ENCODE measurements at regions not wholly inside any gene's neighbourhood (a gene's known extent, or its start where the extent isn't known, plus 50 kb on each side); places are given as distances from the start of the nearest gene placed in this dataset.
"Not testable (repeated sequence)": the region's sequence is repeated elsewhere in the genome, so short reads cannot be mapped to it uniquely, and the experiment has no call there.

DNA sequence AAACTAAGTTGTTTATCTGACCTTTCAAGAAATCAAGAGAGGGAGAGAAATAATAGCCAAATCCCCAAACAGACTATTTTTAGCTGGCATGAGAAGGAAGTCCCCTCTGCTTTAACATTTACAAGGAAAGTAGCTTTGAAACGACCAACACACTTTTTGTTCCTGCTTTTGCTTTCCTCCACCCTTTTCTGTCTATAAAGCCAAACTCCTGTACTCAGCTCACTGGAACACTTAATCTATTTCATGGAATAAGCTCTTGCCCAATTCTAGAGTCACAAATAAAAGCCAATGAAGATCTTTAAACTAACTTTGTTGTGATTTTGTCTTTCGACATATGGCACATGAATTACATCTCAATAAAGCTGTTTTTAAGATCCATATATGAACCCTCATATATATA is 86.8 kb upstream of the CCDC71L start:
- no peak for DNase-seq (ENCODE audit: low read depth in 2 of 3, low spot score in 1 of 3)

DNA sequence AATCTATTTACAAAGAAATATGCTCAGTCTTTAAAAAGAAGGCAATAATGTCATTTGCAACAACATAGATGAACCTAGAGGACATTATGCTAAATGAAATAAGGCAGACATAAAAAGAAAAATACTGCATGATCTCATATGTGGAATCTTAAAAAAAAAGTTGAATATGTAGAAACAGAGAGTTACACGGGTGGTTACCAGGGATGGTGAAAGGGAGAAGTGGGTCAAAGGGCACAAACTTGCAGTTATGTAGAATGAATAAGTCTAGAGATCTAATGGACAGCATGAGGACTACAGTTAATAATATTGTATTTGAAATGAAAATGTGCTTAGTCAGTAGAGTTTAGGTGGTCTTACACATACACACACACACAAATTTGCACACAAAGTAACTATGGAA is 88.2 kb upstream of the CCDC71L start:
- no peak for DNase-seq (ENCODE audit: low read depth in 2 of 3, low spot score in 1 of 3)

DNA sequence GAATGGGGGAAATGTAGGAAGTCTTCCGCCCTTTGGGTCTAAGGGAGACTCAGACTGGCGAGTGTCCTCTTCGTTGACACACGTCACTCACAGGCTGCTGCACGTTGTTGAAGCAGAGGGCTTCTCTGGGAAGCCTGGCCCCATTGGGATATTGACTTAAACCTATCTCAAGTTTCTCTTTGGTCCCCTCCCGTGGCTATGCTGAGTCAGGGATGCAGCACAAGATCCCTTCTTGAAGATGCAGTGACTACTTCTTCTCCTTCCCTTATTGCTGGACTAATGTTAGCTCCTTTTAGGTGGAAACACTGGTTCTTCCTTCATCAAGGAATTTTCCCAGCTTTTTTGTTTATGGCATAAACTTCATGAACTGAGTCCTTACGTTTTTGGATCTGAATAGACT is 89.8 kb upstream of the CCDC71L start:
- no peak for DNase-seq (ENCODE audit: low read depth in 2 of 3, low spot score in 1 of 3)

DNA sequence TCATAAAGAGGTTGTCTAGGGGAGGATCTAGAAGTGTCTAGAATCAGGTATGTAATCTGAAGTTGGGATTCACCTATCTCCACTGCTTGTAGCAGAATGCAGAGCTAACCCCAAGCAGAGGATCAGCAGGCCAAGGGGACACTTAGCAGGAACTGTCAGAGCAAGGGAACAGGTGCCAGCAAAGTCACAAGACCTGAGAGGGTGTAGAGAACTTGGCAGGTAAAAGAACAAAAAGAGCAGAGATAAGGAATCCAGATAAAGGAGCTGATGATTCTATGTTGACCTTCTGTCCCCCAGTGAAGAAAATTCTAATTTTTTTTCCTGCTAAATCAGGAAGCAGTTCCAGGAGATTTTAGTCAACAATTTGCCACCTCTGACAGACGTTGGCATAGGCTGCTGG is 91.4 kb upstream of the CCDC71L start:
- DNase-seq (ENCODE audit: low read depth in 2 of 3, low spot score in 1 of 3) = no peak

DNA sequence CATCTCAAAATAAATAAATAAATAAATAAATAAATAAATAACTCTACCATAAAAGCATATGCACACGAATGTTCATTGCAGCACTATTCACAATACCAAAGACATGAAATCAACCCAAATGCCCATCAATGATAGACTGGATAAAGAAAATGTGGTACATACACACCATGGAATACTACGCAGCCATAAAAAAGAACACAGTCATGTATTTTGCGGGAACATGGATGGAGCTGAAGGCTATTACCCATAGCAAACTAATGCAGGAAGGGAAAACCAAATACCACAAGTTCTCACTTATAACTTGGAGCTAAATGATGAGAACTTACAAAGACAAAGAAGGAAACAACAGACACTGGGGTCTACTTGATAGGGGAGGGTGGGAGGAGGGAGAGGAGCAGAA is 94.1 kb upstream of the CCDC71L start:
- DNase-seq (ENCODE audit: low read depth in 2 of 3, low spot score in 1 of 3) = not testable (repeated sequence)

DNA sequence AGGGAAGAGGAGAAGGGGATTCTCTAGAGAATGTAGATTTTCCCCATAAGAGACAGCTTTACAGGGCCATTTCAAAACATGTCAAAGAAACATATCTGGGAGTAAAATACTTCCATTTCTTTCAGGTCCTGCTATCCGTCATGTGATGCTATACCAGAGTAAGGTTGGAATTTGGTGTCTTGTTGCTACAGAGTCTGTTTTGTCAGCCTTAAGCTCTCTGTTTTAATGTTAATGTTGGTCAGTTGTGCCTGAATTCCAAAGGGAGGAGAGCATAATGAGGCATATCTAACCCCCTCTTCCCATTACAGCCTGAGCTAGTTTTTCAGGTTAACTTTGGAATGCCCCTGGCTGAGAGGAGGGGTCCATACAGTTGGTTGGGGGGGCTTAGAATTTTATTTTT is 94.7 kb upstream of the CCDC71L start:
- no peak for DNase-seq (ENCODE audit: low read depth in 2 of 3, low spot score in 1 of 3)

DNA sequence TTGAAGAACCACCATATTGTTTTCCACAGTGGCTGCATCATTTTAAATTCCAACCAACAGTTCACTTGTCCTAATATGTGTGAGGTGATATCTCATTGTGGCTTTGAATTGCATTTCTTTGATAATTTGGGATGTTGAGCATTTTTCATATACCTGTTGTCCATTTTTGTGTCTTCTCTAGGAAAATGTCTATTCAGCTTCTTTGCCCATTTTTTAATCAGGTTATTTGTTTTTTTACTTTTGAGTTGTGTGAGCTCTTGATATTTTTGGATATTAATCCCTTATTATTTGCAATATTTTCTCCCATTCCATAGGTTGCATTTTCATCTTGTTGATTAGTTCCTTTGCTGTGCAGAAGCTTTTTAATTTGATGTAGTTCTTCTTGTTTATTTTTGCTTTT is 95.1 kb upstream of the CCDC71L start:
- no peak for DNase-seq (ENCODE audit: low read depth in 2 of 3, low spot score in 1 of 3)

DNA sequence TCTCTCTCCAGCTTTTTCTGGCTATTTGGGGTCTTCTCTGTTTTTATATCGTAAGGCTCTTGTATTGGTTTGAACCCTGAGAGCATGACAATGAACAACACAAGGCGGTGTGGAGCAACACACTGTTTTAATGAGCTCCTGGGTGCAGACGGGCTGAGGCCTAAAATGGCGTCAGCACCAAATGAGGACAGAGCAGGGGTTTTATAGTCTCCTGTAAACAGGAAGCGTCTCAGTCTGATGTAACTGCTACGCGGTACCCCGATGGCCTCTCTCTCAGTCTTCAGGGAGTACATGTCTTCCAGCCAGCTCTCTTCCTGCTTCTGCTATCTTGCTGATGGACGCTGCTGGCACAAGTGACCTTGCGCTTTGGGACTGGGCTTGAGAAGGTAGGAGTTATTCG is 95.9 kb upstream of the CCDC71L start:
- no peak for DNase-seq (ENCODE audit: low read depth in 2 of 3, low spot score in 1 of 3)

DNA sequence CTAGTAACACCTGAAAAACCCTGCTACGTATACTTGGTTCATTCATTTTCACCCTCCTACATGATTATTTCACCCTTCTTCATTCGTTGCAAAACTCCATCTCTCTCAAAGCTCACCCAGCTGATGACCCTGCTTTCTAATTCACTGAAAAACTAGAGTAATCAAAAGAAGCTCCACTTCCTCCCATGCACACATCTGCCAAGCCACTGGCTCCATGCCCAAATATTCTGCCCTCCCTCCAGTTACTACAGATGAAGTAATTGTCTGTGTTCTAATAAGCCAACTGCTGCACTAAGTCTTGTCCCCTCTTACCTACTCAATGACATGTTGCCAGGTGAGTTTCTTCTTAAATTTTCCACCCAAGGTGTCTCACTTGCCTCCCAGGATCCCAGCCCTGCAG is 96.9 kb upstream of the CCDC71L start:
- no peak for DNase-seq (ENCODE audit: low read depth in 2 of 3, low spot score in 1 of 3)

DNA sequence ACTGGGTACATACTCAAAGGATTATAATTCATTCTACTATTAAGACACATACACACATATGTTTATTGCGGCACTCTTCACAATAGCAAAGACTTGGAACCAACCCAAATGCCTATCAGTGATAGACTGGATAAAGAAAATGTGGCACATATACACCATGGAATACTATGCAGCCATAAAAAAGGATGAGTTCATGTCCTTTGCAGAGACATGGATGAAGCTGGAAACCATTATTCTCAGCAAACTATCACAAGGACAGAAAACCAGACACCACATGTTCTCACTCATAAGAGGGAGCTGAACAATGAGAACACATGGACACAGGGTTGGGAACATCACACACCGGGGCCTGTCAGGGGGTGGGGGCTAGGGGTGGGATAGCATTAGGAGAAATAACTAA is 101.9 kb upstream of the CCDC71L start:
- DNase-seq (ENCODE audit: low read depth in 2 of 3, low spot score in 1 of 3) = not testable (repeated sequence)

DNA sequence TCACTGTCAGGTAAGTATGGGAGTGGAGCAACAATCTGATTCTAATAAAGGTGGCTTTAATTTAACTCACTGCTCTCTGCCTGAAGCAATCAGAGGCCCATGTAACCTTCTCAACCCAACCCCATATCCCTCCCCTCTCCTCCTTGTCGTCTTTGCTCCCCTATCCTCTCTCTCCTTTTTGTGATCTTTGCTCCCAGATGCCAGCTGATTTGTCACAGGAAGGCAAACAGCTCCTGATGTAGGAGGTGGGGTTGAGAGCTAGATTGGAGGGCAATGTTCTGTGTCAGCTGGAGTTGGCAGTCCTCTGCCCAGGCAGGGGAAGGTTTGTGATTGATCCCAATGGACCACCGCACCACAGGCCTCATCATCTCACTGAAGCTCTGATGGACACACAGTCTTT is 101.4 kb upstream of the PIK3CG start:
- no peak for DNase-seq (ENCODE audit: low read depth in 2 of 3, low spot score in 1 of 3)

DNA sequence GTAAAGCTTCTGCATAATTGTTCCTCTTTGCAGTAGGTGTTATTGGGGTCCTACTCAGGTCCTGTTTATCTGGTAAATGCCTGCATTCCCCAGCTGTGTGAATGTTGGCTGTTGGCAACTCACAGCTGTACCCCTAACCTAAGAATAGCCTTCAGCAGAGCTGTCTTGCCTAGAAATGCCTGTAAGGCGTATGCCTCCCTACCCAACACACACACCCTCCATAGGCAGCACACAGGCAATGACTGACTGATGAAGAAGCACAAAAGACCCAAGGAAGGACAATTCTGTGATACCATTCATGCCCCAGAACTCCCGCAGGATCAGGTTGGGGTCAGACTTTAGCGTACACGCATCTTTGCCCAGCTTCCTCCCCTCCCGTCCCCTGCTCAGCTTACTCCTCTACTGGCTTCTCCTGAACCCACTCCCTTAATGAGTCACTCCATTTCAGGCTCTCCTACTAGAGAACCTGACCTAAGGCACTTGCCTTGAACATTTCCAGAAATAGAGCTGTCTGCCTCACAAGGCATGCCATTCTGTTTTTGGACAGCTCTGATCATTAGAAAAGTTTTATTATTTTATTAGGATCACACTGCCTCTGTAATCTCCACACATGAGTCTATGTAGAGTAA is 99.2 kb upstream of the PIK3CG start:
- no peak for DNase-seq (ENCODE audit: low read depth in 2 of 3, low spot score in 1 of 3)

DNA sequence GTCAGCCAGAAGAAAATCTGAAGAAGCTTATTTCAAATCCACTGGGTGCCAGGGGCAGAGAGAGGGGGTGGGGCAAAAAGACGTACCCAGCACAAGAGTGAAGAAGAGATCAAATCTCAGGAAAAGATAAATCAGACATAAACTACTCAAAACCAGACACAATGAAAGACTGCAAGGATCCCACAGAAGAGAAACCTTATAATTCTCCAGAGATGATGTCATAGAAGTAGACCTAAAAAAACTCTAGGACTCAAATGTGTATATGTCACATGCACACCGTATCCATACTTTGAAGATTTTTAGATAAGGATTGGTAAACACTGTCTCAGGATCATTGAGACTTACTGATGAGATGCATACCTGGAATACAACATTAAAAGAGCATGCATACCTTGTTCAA is 98.5 kb upstream of the PIK3CG start:
- no peak for DNase-seq (ENCODE audit: low read depth in 2 of 3, low spot score in 1 of 3)

DNA sequence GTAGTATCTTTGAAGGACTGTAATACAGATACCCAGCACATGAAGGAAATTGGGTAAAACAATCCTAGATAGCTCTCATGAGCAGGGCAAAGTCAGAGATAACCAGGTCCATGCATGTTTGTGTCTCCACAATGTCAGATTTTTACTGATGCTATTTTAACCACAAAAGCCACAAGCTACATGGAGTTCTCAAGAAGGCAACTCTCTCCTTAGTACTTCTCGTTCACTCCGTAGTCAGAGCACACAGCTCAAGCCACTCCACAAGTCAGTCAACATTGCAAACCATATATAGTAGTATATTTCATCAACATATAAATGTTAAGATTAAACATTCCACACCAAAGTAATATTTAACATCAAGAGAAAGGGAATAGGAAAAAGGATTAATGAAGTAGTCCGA is 98.0 kb upstream of the PIK3CG start:
- no peak for DNase-seq (ENCODE audit: low read depth in 2 of 3, low spot score in 1 of 3)

DNA sequence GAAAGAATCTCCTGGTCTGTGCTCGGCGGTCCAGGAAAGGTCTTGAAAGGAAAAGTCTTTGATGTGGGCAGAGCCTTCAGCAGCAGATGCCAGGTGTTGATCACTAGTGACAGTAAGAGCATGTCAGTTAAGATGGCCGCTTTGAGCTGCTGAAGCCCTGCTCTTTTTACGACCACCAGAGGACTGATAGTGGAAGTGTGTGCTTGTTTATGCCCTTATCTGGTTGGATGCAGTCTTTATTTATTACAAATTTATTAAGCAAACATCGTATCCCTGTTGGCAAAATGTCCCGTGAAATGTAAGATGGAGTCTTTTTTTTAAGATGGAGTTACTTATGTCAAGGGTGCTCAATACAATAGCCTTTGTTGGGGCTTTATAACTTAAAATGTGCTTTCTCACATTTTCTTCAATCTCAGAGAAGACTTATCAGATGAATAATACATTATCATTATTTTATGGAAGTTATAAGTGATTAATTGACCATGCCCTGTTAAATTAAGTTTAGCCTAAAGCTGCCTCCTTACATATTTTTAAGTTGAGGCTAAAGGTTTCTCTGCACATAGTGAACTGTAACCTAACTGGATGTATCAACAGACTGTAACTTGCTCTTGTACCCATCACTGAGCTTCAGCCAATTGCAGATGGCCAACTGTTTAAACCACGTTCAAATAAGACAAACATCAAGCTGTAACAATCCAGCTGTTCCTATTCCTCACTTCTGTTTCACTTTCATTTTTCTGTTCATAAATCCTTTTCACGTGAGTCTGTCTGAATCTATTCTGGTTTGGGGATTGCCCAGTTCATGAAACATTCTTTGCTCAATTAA is 97.4 kb upstream of the PIK3CG start:
- DNase-seq (ENCODE audit: low read depth in 2 of 3, low spot score in 1 of 3) = no peak

DNA sequence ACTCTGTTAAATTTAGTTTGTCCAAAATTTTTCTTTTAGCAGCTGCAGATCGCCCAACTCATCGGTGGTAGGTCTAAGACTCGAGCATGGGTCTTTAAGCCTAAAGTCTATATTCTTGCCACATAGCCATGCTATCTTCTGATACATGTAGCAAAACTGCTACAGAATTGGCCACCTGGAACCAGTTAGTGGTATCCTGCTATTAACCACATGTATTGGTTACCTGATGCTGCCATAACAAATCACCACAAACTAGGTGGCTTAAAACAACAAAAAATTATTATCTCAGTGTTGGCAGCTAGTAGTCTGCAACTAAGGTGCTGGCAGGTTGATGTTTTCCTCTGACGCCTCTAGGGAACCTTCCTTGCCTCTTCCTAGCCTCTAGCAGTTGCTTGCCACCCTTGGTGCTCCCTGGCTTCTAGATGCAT is 96.7 kb upstream of the PIK3CG start:
- DNase-seq (ENCODE audit: low read depth in 2 of 3, low spot score in 1 of 3) = no peak

DNA sequence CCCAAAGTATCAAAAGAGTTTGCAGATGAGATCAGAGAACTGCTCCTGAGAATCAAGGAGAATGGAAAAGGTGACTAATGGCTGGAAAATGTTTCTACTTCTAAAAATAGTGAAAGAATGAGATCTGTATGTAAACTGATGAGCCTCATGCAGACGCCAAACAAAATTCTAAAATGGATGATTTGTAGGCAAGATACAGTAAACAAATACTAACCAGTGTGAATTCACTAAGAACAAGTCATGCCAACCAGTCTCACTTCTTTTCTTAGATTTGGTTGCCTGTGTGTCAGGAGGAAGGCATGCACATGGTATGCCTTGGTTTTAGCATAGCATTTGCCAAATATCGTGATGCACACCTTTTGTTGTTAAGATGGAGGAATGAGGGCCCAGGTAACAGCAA is 94.9 kb upstream of the PIK3CG start:
- DNase-seq (ENCODE audit: low read depth in 2 of 3, low spot score in 1 of 3) = no peak

DNA sequence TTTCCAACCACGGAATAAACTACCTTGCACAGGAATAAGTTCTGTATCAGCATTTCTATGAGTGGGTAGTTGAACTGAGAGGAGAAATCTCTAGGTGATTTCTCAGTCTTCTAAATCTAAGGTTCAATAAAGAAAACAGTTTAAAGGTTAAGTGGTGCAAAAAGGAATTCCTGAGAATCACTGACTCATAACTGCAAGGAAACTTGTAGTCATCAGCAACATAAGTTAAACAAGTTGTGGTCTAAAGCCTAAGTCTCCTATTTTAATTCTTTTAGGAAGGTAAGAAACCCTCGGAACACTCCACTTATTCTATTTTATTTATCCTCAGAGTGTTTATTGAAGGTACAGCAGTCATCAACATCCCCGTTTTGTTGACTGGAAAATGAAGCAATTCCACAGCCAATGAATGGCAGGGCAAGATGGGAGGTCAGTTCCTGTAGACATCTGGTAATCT is 92.4 kb upstream of the PIK3CG start:
- DNase-seq (ENCODE audit: low read depth in 2 of 3, low spot score in 1 of 3) = peak in 1 of 3 donors; percentile 53

DNA sequence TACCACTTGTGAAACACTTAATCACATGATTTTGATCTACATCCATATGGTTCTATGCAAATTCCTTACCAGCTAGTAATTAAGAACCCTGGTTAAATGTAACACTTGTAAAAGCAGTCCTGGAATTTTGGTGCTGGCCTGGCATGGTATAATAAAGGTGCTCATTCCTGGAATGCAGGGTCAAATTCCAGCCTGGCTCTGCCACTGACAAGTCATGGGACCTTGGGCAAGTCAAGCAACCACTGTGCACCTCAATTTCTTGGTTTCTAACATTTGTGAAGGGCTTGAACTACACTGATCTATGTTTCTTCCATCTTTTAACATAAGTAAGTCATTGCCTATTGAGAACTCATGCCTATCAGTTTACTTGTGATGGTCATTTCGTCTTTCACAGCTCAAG is 91.9 kb upstream of the PIK3CG start:
- no peak for DNase-seq (ENCODE audit: low read depth in 2 of 3, low spot score in 1 of 3)

DNA sequence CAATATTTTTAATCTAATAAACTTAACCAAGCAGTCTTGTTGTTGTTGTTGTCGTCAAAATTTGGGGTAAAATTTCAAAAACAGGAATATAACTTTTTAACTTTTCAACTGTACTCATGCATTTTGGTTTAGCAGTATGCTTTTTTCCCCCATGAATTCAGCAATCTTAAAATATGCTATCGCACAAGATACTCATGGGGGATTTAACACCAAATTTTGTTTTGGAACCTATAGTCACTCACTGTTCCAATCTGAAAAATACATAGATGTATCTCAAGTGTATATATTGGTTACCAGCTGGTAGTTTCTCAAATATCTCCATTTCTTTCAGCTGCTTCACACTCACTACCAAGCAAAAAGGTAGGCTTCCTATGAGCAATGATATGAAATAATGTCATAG is 91.4 kb upstream of the PIK3CG start:
- DNase-seq (ENCODE audit: low read depth in 2 of 3, low spot score in 1 of 3) = no peak

DNA sequence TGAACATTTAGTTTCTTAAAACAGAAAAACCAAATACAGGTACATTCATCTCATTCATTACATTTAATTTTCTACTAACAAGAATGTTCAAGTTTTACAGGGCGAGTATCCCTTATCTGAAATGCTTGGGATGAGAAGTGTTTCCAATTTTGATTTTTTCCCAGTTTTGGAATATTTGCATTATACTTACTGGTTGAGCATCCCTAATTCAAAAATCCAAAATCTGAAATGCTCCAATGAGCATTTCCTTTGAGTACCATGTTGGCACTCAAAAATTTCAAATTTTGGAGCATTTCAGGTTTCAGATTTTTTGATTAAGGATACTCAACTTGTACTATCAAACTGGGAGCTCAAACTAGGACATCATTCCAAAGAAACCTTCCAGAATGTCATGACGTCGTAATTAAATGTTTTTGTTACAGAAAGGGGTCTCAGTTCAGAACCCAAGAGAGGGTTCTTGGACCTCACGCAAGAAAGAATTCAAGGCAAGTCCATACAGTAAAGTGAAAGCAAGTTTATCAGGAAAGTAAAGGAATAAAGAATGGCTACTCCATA is 90.8 kb upstream of the PIK3CG start:
- no peak for DNase-seq (ENCODE audit: low read depth in 2 of 3, low spot score in 1 of 3)

DNA sequence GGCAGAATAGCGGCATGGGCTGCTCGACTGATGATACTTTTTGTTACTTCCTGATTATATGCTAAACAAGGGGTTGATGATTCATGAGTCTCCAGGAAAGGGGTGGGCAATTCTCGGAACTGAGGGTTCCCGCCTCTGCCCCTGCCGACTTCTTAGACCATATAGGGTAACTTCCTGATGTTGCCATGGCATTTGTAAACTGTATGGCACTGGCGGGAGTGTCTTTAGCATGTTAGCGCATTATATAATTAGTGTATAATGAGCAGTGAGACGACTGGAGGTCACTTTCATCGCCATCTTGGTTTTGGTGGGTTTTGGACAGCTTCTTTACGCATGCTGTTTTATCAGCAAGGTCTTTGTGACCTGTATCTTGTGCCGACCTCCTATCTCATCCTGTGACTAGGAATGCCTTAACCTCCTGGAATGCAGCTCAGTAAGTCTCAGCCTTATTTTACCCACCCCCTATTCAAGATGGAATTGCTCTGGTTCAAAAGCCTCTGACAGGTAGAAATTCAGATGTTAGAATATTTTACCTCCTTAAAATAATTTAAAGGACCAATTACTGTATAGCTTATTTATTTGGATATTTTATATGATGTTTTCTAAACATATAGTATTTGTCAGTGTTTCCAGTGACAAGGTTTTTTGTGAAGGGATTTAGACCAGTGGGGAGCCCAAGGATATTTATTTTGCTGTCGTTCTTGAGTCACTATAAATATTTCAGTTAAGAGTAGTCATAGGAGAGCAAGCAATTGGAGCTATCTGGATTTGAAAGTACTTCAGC is 90.1 kb upstream of the PIK3CG start:
- DNase-seq (ENCODE audit: low read depth in 2 of 3, low spot score in 1 of 3) = peak; percentile 15 to 48 (median 30)

Measured in stimulated activated CD4-positive, alpha-beta T cell treated with anti-CD3 and anti-CD28 coated beads, Interleukin-12 subunit alpha, Interleukin-12 subunit beta, amount 100 ng/mL, for 48 hours (primary cell).